Psoas muscle (tissue), 7 donors: ENCODE measurements at regions not wholly inside any gene's neighbourhood (a gene's known extent, or its start where the extent isn't known, plus 50 kb on each side); places are given as distances from the start of the nearest gene placed in this dataset.

Source experiments
- ATAC-seq, 4 donors: fragments of 200-7000 bp; cut with Tn5 transposase; one replicate each; pipeline ENCODE4 v1.9.1; 2020; ENCODE audit warnings: moderate library complexity in 3 of 4, mild to moderate bottlenecking in 2 of 4
- DNase-seq, 2 donors: peaks; one replicate each; pipeline ENCODE4 v3.0.0-alpha.2; 2020
- H3K27ac ChIP-seq: fragments of 200-600 bp; one replicate; pipeline ENCODE4 v1.8.0; 2022
- H3K27me3 ChIP-seq, 3 donors: fragments of 200-600 bp in 1 of 3; one replicate each; pipeline versions ENCODE4 v1.6.1 to v1.8.0; 2013 to 2022; ENCODE audit warnings: low read length in 2 of 3, mild to moderate bottlenecking in 2 of 3, moderate library complexity in 1 of 3; ENCODE audit not compliant: insufficient read depth in 3 of 3
- H3K36me3 ChIP-seq, 2 donors: fragments of 200-600 bp in 1 of 2; one replicate each; pipeline versions ENCODE4 v1.6.1 to v1.8.0; 2013 to 2022; ENCODE audit warnings: low read depth in 1 of 2, mild to moderate bottlenecking in 1 of 2, moderate library complexity in 1 of 2; ENCODE audit not compliant: insufficient read depth in 1 of 2
- H3K4me1 ChIP-seq: fragments of 200-600 bp; one replicate; pipeline ENCODE4 v1.8.0; 2022
- H3K4me3 ChIP-seq: fragments of 200-600 bp; one replicate; pipeline ENCODE4 v1.8.0; 2022; ENCODE audit warnings: mild to moderate bottlenecking
- H3K9me3 ChIP-seq: fragments of 200-600 bp; one replicate; pipeline ENCODE4 v1.8.0; 2022
- WGBS, 3 donors: extraction: QIAGEN DNeasy Blood & Tissue Kit; methylation state at CpG; one replicate each; pipeline versions ENCODE4 v1.1.6 to v1.1.7; 2013; 5-methylcytosine and 5-hydroxymethylcytosine counted together
- intact Hi-C, 2 donors: fragments of 100-400 bp; cut with DNase I; formaldehyde crosslinking; loops; one replicate each; pipeline versions ENCODE4 v1.11.0 to v1.14.2; 2022
- TF ChIP-seq, protein P1 (sequence below): fragments of 200-600 bp; IDR thresholded peaks from one replicate; pipeline ENCODE4 v1.8.0; 2022; ENCODE audit warnings: antibody characterized with exemption
- donor health status: healthy with polysubstance abuse.
- donor health status: DM: no; HTN: no; CAD: no; lungs with moderate emphysema.
- donor health status: Bipolar disorder and iron deficiency.
- donor health status: healthy.
- donor health status: DM: yes; HTN: yes; CAD: no.
- donor health status: DM: no; HTN: no; CAD: no.
- donor health status: DM: yes; HTN: yes; CAD: no.

- intact Hi-C loops, result no loop called here
- ATAC-seq, result no peak
- 68 to 85% (median 82%) methylated on average over 4 of the region's 4 CpGs for WGBS, 3 donors
Measured at GRCh38 chrX:109871121-109871888, 131.6 kb upstream of the TMEM164 start.

DNA sequence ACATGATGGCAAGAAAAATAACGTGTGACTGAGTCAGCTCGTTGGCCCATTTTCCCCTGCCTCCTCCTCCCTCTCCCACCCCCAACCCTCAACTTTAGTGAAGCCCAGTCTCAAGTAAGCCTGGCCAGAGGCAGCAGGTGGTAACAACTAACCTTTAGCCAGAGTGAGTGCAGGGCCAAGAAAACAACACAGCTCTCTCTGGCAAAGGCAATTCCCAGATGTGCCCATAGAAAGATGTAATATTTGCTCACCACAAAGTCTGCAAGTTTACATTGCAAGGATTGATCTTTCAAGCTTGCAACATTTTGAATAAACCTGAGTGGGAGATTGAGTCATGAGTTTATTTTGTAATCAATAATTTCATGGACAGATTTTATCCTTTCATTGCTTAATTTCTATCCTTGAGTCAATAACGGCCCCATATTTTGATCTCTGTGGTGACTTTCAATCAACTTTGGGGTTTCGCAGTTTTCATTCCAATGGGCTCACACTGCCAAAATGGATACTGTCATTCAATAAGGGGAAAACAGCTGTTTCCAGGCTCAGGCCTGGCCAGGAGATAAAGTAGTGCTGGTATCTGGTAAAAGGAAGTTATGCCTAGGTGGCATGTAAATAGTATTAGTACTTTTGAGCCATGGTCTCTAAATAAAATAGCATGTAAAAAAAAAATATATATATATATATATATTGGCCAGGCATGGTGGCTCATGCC lies 130.7 kb upstream of the TMEM164 start:
- Histone ChIP-seq H3K4me1 (no peaks in the 10 kb centered on the region), H3K4me3 (no peak overlapping the region), H3K9me3 (no peaks in the 10 kb centered on the region), H3K27ac (no peak overlapping the region), H3K36me3 (no peaks in the 10 kb centered on the region), H3K27me3 (peaks cover 0 to 4% (median 0%) of the 10 kb centered on the region in 3 donors)
- WGBS, 3 donors, result 17 to 41% (median 18%) methylated on average over 4 of the region's 4 CpGs
- TF ChIP-seq, protein P1, sequence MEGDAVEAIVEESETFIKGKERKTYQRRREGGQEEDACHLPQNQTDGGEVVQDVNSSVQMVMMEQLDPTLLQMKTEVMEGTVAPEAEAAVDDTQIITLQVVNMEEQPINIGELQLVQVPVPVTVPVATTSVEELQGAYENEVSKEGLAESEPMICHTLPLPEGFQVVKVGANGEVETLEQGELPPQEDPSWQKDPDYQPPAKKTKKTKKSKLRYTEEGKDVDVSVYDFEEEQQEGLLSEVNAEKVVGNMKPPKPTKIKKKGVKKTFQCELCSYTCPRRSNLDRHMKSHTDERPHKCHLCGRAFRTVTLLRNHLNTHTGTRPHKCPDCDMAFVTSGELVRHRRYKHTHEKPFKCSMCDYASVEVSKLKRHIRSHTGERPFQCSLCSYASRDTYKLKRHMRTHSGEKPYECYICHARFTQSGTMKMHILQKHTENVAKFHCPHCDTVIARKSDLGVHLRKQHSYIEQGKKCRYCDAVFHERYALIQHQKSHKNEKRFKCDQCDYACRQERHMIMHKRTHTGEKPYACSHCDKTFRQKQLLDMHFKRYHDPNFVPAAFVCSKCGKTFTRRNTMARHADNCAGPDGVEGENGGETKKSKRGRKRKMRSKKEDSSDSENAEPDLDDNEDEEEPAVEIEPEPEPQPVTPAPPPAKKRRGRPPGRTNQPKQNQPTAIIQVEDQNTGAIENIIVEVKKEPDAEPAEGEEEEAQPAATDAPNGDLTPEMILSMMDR, result no peak
- intact Hi-C loops, result no loop called here
- no peak for ATAC-seq
- DNase-seq, result no peak

More at GRCh38 chrX:109871121-109871888, 131.6 kb upstream of the TMEM164 start:
- H3K27me3 ChIP-seq, result peaks cover 0 to 4% (median 0%) of the 10 kb centered on the region in 3 donors
- H3K9me3 ChIP-seq, result no peaks in the 10 kb centered on the region
- no peaks in the 10 kb centered on the region for H3K36me3 ChIP-seq
- no peaks in the 10 kb centered on the region for H3K4me1 ChIP-seq
- TF ChIP-seq, protein P1, result no peak
- DNase-seq, result no peak
- H3K27ac ChIP-seq, result no peak overlapping the region
- H3K4me3 ChIP-seq, result no peak overlapping the region

- intact Hi-C loops, result no loop called here
- Histone ChIP-seq H3K27ac (no peak overlapping the region), H3K9me3 (no peaks in the 10 kb centered on the region), H3K4me3 (no peak overlapping the region), H3K4me1 (no peaks in the 10 kb centered on the region), H3K27me3 (peaks cover 0 to 7% (median 0%) of the 10 kb centered on the region in 3 donors), H3K36me3 (no peaks in the 10 kb centered on the region)
- no peak for ATAC-seq
- no peak for DNase-seq
- 53 to 92% (median 76%) methylated on average over 1 of the region's 1 CpG for WGBS, 3 donors
- TF ChIP-seq, protein P1, result no peak
Measured at GRCh38 chrX:109873574-109873973, 129.3 kb upstream of the TMEM164 start.

DNA sequence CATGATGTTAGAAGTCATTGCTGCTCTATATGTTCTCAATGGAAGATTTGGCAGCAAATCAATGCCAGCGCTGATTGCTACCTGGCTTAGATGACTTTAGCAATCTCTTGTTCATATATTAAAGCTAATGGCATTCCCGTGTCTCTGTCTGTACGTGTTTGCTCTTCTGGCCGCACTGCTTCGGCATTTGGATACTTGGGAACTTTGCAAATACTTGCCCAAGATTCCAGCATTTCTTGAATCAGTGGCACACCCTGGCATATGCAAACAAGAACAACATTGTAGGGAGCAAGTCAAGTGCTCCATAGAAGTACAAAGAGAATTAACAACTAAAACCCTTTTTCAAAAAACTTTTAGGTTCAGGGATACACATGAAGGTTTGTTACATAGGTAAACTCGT lies 128.9 kb upstream of the TMEM164 start:
- intact Hi-C loops, result no loop called here
- Histone ChIP-seq H3K27ac (no peak overlapping the region), H3K4me3 (no peak overlapping the region), H3K27me3 (peaks cover 0 to 11% (median 0%) of the 10 kb centered on the region in 3 donors), H3K4me1 (no peaks in the 10 kb centered on the region), H3K36me3 (no peaks in the 10 kb centered on the region), H3K9me3 (no peaks in the 10 kb centered on the region)
- TF ChIP-seq, protein P1, result no peak
- ATAC-seq, result no peak
- WGBS, 3 donors, result 85 to 90% (median 89%) methylated on average over 6 of the region's 6 CpGs
- no peak for DNase-seq
